DND-41 (cell line): ENCODE measurements at regions not wholly inside any gene's neighbourhood (a gene's known extent, or its start where the extent isn't known, plus 50 kb on each side); places are given as distances from the start of the nearest gene placed in this dataset.

Experiments used
- EZH2 ChIP-seq: IDR thresholded peaks from 3 replicates; pipeline ENCODE4 v1.6.1; 2012; ENCODE audit warnings: borderline replicate concordance, low read depth, mild to moderate bottlenecking, moderate library complexity, low read length, inconsistent platforms; ENCODE audit not compliant: severe bottlenecking
- TF ChIP-seq, protein P1 (sequence below): IDR thresholded peaks from 2 replicates; pipeline ENCODE4 v1.5.1; 2012; ENCODE audit warnings: borderline replicate concordance, low read length, moderate library complexity, mild to moderate bottlenecking; ENCODE audit not compliant: poor library complexity, severe bottlenecking; ENCODE audit errors: extremely low read depth

- TF ChIP-seq, protein P1, sequence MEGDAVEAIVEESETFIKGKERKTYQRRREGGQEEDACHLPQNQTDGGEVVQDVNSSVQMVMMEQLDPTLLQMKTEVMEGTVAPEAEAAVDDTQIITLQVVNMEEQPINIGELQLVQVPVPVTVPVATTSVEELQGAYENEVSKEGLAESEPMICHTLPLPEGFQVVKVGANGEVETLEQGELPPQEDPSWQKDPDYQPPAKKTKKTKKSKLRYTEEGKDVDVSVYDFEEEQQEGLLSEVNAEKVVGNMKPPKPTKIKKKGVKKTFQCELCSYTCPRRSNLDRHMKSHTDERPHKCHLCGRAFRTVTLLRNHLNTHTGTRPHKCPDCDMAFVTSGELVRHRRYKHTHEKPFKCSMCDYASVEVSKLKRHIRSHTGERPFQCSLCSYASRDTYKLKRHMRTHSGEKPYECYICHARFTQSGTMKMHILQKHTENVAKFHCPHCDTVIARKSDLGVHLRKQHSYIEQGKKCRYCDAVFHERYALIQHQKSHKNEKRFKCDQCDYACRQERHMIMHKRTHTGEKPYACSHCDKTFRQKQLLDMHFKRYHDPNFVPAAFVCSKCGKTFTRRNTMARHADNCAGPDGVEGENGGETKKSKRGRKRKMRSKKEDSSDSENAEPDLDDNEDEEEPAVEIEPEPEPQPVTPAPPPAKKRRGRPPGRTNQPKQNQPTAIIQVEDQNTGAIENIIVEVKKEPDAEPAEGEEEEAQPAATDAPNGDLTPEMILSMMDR: no peak
- TF ChIP-seq EZH2: no peak
Observed at GRCh38 chr20:40860487-40860902, 168.1 kb upstream of the TOP1 start.
